Astrocyte of the spinal cord (primary cell): ENCODE measurements at regions not wholly inside any gene's neighbourhood (a gene's known extent, or its start where the extent isn't known, plus 50 kb on each side); places are given as distances from the start of the nearest gene placed in this dataset.

Experiments
- DNase-seq: peaks from one replicate; pipeline ENCODE4 v3.0.0; 2011; ENCODE audit warnings: low read depth, low spot score
- H3K4me3 ChIP-seq: 2 replicates; pipeline ENCODE4 v1.5.1; 2011; ENCODE audit warnings: low read depth, mild to moderate bottlenecking, low read length, moderate library complexity
- CTCF ChIP-seq: IDR thresholded peaks from 2 replicates; pipeline ENCODE4 v1.5.1; 2012; ENCODE audit warnings: low read depth, mild to moderate bottlenecking, low read length, inconsistent platforms
- in situ Hi-C: cut with HindIII; loops from 2 replicates; pipeline ENCODE4 v1.10.0; 2017; ENCODE audit warnings: low sequenced_read_pairs

GRCh38 chr1:30033256-30034104 lies 689.9 kb downstream of the MATN1 start:
- H3K4me3 ChIP-seq, result no peak overlapping the region
- TF ChIP-seq CTCF, result no peak
- in situ Hi-C loops, result no loop called here
- no peak for DNase-seq

- DNase-seq, result no peak
- in situ Hi-C loops, result no loop called here
- no peak for TF ChIP-seq CTCF
- no peak overlapping the region for H3K4me3 ChIP-seq
Observed at GRCh38 chr1:30032302-30032701, 691.1 kb downstream of the MATN1 start.

DNA sequence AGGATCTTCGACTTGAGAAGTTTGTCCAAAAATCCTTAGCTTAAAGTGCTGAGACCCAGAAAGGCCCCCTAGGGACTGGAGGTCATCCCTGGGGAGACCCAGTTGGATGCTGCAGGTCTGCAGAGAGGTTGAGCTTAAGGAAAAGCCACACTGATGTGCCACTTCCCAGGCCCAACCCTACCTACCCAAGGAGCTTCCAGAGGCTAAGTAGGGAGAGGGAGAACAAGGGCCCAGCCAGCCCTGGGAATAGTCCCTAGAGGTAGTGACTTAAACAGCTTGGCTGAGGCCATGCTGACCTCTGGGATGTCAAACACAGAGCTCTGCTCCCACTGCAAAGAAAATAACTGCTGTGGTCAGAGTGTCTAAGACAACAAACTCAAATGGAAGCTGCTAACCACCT lies 693.7 kb downstream of the MATN1 start:
- DNase-seq, result no peak
- no peak overlapping the region for H3K4me3 ChIP-seq
- in situ Hi-C loops, result no loop called here
- no peak for TF ChIP-seq CTCF

GRCh38 chr1:30028939-30029338 lies 694.4 kb downstream of the MATN1 start:
- TF ChIP-seq CTCF, result no peak
- in situ Hi-C loops, result no loop called here
- H3K4me3 ChIP-seq, result no peak overlapping the region
- no peak for DNase-seq

DNA sequence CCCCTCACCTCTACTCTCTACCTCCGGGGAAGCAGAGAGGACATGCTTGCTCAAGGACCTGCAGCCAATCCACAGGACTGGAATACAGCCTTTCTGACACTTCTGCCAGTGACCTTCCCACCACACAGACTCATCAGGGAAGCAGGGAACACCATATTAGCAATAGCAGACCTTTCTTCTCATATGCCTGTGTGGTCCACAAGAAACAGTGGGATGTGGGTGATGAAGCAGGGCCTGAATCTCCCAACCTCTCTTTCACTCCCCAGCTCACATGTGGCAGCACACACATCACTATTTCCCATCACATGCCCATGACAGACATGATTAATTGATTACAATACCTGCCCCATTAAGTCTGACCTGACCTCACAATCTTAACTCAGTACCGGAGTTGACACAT lies 695.1 kb downstream of the MATN1 start:
- no peak for TF ChIP-seq CTCF
- no peak for DNase-seq
- no peak overlapping the region for H3K4me3 ChIP-seq
- in situ Hi-C loops, result no loop called here

DNA sequence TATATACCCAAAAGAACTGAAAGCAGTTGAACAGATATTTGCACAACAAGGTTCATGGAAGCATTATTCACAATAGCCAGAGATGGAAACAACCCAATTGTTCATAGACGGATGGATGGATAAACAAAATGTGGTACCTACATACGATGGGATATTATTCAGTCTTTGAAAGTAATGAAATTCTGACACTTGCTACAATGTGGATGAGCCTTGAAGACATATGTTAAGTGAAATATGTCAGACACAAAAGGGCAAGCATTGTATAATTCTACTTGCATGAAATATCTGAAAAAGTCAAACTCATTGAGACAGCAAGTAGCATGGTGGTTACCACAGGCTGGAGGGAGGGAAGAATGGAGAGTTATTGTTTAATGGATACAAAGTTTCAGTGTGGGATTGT lies 696.1 kb downstream of the MATN1 start:
- no peak overlapping the region for H3K4me3 ChIP-seq
- DNase-seq, result no peak
- TF ChIP-seq CTCF, result no peak
- in situ Hi-C loops, result no loop called here
